Panc1 (cell line): ENCODE measurements at regions not wholly inside any gene's neighbourhood (a gene's known extent, or its start where the extent isn't known, plus 50 kb on each side); places are given as distances from the start of the nearest gene placed in this dataset.

Experiments used
- CTCF ChIP-seq: fragments of 450-650 bp; IDR thresholded peaks from 2 replicates; pipeline ENCODE4 v1.5.1; 2017; ENCODE audit warnings: mild to moderate bottlenecking
- POLR2AphosphoS5 ChIP-seq: IDR thresholded peaks from 2 replicates; pipeline ENCODE4 v1.6.1; 2012; ENCODE audit warnings: mild to moderate bottlenecking, low read depth, low read length, moderate library complexity
- REST ChIP-seq, 2 experiments: IDR thresholded peaks; 2 replicates each; pipeline ENCODE4 v1.6.1; 2011 to 2012; ENCODE audit warnings: low read depth in 2 of 2, control low read depth in 1 of 2, low read length in 1 of 2, mild to moderate bottlenecking in 1 of 2, moderate library complexity in 1 of 2; ENCODE audit not compliant: insufficient read depth in 1 of 2
- TCF7L2 ChIP-seq: IDR thresholded peaks from 2 replicates; pipeline ENCODE4 v1.6.1; 2011; ENCODE audit warnings: mild to moderate bottlenecking, low read depth, low read length, inconsistent platforms

- TF ChIP-seq CTCF = no peak
- TF ChIP-seq POLR2AphosphoS5 = no peak
- TF ChIP-seq TCF7L2 = no peak
- no peak for TF ChIP-seq REST (IDR thresholded peaks at IDR 0.05; ENCODE audit: insufficient read depth in 1 of 2, low read depth in 2 of 2, low read length in 1 of 2)
Observed at GRCh38 chr5:157971571-157972216, 112.7 kb upstream of the CLINT1 start.
